ENCODE measurements at regions not wholly inside any gene's neighbourhood (a gene's known extent, or its start where the extent isn't known, plus 50 kb on each side); places are given as distances from the start of the nearest gene placed in this dataset.

DNA sequence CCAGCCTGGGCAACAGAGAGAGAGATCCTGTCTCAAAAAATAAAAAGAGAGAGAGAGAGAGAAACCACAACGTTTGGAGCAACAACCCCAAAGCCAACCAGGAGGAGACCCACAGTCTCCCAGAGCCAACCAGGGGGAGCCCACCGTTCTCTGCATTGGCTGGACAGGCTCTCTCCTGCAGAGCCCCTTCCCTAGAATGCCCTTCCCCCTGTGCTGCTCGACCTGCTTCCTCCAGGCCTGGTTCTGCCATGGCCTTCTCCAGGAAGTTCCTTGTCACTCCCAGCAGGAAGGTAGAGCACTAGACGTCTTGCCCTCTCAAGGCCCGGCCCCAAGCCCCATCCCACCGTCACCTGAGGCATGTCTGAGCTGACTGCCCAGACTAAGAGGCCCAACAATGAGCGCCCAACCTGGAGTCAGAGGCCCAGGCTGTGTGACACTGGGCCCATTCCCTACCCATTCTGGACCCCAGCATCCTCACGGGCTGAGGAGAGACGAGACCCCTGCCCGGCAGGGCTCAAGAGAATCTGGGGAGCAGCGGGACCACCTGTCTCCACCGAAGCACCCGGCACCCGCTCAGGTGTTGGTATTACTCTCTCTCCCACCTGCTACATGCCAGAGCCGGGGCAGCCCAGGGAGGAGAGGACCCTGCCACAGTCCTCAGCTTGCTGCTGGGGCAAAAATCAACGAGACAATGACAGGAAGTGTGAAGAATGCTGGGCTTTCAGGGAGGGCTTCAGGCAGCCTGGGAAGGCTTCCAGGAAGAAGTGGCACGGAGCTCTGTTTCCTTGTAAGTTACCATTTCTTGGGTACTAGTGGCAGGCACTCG lies 61.2 kb downstream of the DIO3 start:
- TF ChIP-seq, protein P1, sequence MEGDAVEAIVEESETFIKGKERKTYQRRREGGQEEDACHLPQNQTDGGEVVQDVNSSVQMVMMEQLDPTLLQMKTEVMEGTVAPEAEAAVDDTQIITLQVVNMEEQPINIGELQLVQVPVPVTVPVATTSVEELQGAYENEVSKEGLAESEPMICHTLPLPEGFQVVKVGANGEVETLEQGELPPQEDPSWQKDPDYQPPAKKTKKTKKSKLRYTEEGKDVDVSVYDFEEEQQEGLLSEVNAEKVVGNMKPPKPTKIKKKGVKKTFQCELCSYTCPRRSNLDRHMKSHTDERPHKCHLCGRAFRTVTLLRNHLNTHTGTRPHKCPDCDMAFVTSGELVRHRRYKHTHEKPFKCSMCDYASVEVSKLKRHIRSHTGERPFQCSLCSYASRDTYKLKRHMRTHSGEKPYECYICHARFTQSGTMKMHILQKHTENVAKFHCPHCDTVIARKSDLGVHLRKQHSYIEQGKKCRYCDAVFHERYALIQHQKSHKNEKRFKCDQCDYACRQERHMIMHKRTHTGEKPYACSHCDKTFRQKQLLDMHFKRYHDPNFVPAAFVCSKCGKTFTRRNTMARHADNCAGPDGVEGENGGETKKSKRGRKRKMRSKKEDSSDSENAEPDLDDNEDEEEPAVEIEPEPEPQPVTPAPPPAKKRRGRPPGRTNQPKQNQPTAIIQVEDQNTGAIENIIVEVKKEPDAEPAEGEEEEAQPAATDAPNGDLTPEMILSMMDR (IDR thresholded peaks at IDR 0.05; ENCODE audit: control extremely low read depth in 1 of 3, insufficient read depth in 1 of 3, low read depth in 1 of 3, low read length in 3 of 3) = no peak
- no peak for TF ChIP-seq POLR2A (IDR thresholded peaks at IDR 0.05; ENCODE audit: control extremely low read depth in 1 of 2, low read depth in 2 of 2, low read length in 2 of 2)
- no peak for TF ChIP-seq TAF1 (IDR thresholded peaks at IDR 0.05; ENCODE audit: low read depth, low read length)
- TF ChIP-seq HDAC2 (IDR thresholded peaks at IDR 0.05; ENCODE audit: borderline replicate concordance in 1 of 2, low read depth in 2 of 2, low read length in 2 of 2) = no peak
- TF ChIP-seq EP300 (IDR thresholded peaks at IDR 0.05; ENCODE audit: borderline replicate concordance in 1 of 2, low read depth in 2 of 2, low read length in 2 of 2) = no peak
- TF ChIP-seq, protein P2, sequence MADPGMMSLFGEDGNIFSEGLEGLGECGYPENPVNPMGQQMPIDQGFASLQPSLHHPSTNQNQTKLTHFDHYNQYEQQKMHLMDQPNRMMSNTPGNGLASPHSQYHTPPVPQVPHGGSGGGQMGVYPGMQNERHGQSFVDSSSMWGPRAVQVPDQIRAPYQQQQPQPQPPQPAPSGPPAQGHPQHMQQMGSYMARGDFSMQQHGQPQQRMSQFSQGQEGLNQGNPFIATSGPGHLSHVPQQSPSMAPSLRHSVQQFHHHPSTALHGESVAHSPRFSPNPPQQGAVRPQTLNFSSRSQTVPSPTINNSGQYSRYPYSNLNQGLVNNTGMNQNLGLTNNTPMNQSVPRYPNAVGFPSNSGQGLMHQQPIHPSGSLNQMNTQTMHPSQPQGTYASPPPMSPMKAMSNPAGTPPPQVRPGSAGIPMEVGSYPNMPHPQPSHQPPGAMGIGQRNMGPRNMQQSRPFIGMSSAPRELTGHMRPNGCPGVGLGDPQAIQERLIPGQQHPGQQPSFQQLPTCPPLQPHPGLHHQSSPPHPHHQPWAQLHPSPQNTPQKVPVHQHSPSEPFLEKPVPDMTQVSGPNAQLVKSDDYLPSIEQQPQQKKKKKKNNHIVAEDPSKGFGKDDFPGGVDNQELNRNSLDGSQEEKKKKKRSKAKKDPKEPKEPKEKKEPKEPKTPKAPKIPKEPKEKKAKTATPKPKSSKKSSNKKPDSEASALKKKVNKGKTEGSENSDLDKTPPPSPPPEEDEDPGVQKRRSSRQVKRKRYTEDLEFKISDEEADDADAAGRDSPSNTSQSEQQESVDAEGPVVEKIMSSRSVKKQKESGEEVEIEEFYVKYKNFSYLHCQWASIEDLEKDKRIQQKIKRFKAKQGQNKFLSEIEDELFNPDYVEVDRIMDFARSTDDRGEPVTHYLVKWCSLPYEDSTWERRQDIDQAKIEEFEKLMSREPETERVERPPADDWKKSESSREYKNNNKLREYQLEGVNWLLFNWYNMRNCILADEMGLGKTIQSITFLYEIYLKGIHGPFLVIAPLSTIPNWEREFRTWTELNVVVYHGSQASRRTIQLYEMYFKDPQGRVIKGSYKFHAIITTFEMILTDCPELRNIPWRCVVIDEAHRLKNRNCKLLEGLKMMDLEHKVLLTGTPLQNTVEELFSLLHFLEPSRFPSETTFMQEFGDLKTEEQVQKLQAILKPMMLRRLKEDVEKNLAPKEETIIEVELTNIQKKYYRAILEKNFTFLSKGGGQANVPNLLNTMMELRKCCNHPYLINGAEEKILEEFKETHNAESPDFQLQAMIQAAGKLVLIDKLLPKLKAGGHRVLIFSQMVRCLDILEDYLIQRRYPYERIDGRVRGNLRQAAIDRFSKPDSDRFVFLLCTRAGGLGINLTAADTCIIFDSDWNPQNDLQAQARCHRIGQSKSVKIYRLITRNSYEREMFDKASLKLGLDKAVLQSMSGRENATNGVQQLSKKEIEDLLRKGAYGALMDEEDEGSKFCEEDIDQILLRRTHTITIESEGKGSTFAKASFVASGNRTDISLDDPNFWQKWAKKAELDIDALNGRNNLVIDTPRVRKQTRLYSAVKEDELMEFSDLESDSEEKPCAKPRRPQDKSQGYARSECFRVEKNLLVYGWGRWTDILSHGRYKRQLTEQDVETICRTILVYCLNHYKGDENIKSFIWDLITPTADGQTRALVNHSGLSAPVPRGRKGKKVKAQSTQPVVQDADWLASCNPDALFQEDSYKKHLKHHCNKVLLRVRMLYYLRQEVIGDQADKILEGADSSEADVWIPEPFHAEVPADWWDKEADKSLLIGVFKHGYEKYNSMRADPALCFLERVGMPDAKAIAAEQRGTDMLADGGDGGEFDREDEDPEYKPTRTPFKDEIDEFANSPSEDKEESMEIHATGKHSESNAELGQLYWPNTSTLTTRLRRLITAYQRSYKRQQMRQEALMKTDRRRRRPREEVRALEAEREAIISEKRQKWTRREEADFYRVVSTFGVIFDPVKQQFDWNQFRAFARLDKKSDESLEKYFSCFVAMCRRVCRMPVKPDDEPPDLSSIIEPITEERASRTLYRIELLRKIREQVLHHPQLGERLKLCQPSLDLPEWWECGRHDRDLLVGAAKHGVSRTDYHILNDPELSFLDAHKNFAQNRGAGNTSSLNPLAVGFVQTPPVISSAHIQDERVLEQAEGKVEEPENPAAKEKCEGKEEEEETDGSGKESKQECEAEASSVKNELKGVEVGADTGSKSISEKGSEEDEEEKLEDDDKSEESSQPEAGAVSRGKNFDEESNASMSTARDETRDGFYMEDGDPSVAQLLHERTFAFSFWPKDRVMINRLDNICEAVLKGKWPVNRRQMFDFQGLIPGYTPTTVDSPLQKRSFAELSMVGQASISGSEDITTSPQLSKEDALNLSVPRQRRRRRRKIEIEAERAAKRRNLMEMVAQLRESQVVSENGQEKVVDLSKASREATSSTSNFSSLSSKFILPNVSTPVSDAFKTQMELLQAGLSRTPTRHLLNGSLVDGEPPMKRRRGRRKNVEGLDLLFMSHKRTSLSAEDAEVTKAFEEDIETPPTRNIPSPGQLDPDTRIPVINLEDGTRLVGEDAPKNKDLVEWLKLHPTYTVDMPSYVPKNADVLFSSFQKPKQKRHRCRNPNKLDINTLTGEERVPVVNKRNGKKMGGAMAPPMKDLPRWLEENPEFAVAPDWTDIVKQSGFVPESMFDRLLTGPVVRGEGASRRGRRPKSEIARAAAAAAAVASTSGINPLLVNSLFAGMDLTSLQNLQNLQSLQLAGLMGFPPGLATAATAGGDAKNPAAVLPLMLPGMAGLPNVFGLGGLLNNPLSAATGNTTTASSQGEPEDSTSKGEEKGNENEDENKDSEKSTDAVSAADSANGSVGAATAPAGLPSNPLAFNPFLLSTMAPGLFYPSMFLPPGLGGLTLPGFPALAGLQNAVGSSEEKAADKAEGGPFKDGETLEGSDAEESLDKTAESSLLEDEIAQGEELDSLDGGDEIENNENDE (IDR thresholded peaks at IDR 0.05; ENCODE audit: insufficient replicate concordance, low read length) = no peak
- no peak for TF ChIP-seq POLR2AphosphoS5 (IDR thresholded peaks at IDR 0.05; ENCODE audit: low read depth, low read length)
- no peak for TF ChIP-seq CREB1 (IDR thresholded peaks at IDR 0.05)
